PC-3 (cell line): ENCODE measurements at regions not wholly inside any gene's neighbourhood (a gene's known extent, or its start where the extent isn't known, plus 50 kb on each side); places are given as distances from the start of the nearest gene placed in this dataset.

ENCODE experiments used
- CTCF ChIP-seq: fragments of 300-600 bp; sonication (generic); conservative IDR thresholded peaks from 2 replicates; pipeline ENCODE4 v1.5.1; 2017; ENCODE audit warnings: antibody characterized with exemption, low read depth, mild to moderate bottlenecking, low read length
- EZH2 ChIP-seq: fragments of 300-600 bp; sonication (generic); IDR thresholded peaks from one replicate; pipeline ENCODE4 v1.6.1; 2017; ENCODE audit warnings: antibody characterized with exemption, mild to moderate bottlenecking, low read length; ENCODE audit not compliant: unreplicated experiment
- EZH2phosphoT487 ChIP-seq: fragments of 300-600 bp; sonication (generic); IDR thresholded peaks from 2 replicates; pipeline ENCODE4 v1.6.1; 2018; ENCODE audit warnings: mild to moderate bottlenecking, antibody characterized with exemption, low read length, borderline replicate concordance

GRCh38 chr4:28092610-28093009 lies 1232.0 kb downstream of the STIM2 start:
- TF ChIP-seq CTCF (no peak), EZH2phosphoT487 (no peak), EZH2 (no peak)
